Amniotic epithelial cell (primary cell): ENCODE measurements at regions not wholly inside any gene's neighbourhood (a gene's known extent, or its start where the extent isn't known, plus 50 kb on each side); places are given as distances from the start of the nearest gene placed in this dataset.
"Not testable (repeated sequence)": the region's sequence is repeated elsewhere in the genome, so short reads cannot be mapped to it uniquely, and the experiment has no call there.

Source experiments
- DNase-seq: peaks from one replicate; pipeline ENCODE4 v3.0.0-alpha.2; 2010; ENCODE audit warnings: low read depth

DNA sequence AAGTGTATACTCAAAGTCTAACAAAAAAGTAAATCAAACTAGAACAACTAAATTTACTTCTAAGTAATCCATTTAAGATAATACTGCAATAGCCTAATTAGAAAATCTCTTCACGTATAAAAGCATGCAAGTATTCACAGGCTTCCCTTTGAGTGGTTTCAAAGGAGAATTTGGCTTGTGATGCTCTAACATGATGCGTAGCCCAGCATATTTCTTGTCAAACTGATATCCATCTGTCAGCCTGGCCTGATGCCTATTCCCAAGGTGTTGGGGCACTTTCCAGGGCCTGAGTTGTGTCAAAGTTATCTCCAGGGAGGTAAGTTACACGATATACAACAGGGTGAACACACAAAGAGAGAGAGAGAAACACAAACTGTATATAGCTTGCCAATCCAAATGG is 287.0 kb upstream of the MAGEB18 start:
- DNase-seq, result no peak

DNA sequence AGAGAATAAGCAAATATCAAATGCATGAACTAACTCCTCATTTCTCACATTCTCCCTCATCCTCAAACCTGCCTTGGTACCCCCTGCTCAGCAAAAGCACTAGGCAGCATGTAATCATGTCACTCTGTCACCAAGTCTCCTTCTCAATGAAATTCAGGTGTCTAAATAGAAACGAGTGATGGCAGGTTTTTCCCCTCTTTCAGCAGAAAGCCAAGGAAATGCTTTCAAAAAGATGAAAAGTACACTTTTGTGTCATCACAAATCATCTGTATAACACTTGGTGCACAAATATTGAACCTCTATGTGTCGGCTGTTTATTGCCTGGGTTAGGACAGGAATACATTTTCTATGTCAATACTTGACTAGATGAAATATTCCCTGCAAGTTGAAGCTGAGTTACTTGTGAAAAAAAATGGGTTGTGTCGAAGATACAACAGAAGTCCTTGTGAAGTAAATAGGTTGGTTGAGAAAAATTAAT is 285.1 kb upstream of the MAGEB18 start:
- DNase-seq, result no peak

DNA sequence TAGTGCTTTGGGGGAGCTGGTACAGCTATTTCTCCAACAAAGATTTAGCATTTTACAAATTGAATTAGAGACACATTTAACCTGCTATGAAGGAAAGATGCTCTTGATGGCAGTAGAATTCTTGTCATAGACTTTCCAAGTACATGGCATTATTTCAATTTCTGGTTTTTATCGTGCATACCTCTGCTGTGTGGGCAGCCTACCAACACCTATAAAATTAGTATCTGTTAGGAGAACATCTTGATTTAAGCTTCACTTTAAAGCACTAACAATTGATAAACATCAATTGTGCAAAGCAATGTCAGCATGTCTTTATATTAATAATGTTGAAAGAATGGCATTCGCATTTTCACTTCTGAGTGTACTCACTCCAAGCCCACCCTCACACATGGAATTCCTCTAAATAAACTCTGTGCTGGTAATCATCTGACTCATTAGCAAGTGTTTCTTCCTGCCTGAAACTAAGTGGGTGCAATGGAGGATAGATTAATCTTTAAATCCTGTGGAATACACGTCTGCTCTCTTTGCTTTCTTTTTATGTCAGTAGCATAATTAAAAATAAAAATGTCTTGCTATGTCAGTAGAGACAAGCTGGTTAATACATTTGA is 279.8 kb upstream of the MAGEB18 start:
- DNase-seq, result no peak

DNA sequence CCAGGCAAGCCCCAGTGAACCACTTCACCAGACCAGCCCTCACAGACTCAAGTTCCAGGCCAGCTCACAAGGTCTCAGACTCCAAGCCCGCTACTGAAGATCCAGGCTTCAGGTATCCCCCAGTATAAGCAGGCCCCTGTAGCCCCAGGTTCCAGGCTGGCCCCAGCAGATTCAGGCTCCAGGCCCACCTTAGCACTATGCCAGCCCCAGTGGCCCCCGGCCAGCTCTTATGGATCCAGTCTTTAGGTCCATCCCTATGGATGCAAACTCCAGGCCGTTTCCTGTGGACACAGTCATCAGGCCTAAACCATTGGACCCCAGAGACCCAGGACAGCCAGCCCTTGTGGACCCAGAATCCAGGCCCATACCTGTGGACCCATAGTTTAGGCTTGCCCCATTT is 277.8 kb upstream of the MAGEB18 start:
- DNase-seq, result no peak

DNA sequence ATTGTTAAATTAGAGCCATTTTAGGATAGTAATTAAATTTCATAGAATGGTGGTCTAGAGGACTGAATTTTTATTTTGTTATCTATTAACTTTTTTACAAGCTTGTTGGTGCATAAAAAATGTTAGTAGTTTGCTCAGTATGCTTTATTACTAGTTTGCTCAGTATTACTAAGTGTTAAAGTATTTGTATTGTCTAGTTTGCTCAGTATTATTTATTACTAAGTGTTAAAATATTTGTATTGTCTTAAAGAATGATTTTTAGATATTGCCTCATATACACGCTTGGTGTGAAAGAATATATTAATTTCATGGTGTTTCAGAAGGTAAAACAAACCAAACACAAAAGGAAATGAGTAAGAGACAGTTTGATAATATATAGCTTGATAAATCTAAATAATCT is 268.4 kb upstream of the MAGEB18 start:
- DNase-seq, result no peak

DNA sequence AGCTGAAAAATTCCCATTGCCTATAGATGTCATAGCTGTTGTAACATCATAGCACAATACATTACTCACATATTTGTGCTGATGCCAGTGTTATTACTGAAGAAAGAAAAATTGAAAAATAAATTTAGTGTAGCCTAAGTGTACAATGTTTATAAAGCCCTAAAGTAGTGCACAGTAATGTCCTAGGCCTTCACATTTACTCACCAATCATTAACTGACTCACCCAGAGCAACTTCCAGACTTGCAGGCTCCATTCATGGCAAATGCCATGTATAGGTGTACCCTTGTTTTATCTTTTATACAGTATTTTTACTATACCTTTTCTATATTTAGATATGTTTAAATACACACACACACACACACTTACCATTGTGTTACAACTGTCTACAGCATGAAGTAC is 265.4 kb upstream of the MAGEB18 start:
- no peak for DNase-seq

DNA sequence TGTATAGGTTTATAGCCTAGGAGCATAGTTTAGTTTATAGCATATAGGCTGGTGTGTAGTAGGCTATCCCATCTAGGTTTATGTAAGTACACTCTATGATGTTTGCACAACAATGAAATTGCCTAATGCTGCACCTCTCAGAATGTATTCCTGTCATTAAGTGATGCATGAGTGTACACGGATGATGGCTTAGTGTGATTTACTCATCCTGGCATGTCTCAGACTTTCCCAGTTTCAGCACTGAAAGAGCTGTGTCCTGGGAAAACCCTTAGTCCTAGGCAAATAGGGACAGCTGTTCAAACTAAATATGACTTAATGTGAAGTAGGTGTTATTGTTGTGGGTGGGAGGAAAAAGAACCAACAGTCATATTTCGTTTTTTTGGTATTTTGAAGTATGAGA is 264.9 kb upstream of the MAGEB18 start:
- peak; percentile 50 for DNase-seq

DNA sequence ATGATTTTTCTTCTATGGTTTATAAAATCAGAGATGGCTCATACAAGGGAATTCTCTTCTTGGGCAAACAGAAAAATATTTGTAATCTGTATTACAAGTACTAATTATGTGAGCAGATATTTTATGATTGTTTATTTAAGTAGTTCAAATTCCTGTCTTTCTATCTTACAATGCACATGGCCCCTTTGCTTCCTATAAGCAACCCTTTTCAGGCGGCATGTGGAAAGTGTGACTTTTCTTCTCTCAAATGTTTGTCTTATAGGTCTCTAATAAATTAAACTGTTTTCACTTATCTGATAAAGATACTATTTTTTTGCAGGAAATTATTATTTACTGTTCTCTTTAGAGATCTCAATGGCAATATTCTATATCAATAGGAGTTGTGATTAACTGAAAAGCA is 259.3 kb upstream of the MAGEB18 start:
- DNase-seq, result no peak

DNA sequence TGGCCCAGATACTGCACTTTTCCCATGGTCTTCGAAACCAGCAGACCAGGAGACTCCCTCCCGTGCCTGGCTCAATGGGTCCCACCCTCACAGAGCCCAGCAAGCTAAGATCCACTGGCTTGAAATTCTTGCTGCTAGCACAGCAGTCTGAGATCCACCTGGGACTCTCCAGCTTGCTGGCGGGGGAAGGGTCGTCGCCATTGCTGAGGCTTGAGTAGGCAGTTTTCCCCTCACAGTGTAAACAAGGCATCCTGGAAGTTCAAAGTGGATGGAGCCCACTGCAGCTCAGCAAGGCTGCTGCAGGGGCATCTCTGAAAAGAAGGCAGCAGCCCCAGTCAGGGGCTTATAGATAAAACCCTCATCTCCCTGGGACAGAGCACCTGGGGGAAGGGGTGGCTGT is 255.6 kb upstream of the MAGEB18 start:
- not testable (repeated sequence) for DNase-seq

DNA sequence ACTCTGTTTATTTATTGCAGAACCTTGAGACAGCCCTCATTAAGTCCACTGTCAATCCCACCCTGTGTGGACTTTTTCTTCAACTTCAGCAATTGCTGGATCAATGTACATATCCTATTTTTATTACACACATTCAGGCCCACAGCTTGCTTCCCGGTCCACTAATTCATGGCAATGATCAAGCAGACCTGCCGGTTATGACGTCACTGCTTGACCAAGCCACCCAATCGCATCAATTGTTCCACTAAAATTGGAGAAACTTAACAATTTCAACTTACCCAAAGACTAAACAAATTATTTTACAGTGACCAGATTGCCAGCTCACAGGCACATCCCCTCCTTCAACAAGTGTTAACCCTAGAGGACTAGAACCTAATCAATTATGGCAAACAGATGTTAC is 240.4 kb upstream of the MAGEB18 start:
- no peak for DNase-seq

DNA sequence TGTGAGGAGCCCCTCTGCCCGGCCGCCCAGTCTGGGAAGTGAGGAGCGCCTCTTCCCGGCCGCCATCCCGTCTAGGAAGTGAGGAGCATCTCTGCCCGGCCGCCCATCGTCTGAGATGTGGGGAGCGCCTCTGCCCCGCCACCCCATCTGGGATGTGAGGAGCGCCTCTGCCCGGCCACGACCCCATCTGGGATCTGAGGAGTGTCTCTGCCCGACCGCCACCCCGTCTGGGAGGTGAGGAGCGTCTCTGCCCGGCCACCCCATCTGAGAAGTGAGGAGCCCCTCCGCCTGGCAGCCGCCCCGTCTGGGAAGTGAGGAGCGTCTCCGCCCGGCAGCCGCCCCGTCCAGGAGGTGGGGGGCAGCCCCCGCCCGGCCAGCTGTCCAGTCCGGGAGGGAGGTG is 232.4 kb upstream of the MAGEB18 start:
- not testable (repeated sequence) for DNase-seq

DNA sequence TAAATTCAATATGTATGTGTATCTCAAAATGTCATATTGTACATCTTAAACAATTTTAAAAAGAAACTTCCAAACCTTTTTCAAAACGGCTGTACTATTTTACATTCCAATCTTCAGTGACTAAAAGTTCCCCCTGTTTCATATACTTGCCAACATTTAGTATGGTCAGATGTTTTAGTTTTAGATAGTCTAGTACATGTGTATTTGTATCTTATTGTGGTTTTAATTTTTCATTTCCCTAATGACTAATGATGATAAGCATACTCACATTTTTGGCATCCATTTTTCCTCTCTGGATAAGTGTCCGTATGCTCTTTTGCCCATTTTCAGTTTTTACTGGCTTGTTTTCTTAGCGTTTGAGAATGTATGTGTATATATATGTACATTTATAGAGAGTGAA is 212.2 kb upstream of the MAGEB18 start:
- peak; percentile 0 for DNase-seq

DNA sequence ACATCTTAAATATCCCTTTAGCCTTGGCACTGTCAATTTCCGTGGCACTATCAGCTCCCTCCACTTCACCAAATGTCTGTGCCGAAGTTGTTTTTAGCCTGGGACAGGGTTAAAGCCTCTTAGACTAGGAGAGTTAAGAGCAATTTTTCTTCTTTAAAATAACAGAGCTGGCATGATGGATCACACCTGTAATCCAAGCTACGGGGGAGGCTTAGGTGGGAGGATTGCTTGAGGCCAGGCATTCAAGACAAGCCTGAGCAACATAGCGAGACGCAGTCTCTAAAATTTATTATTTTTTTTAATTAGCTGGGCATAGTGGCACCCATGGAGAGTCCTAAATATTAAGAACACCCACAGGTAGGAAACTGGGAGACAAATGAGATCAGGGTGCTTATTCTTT is 209.8 kb upstream of the MAGEB18 start:
- no peak for DNase-seq

DNA sequence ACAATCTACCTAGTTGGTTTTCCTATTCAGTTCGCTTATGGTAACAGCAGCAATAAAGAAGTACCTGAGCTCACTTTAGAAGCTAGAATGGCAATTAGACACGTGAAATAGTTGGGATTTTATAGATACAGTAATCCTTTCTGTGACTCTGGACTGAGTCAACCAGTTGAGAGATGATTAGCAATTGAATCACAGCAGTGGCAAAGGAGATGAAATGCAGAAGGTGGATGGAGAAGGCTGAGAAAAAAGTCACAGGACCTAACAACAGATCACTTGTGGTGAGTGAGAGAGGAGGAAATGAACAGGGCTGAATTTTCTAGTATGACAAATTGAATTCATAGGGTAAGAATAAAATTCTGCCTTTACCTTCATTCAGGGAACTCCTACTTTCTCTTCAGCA is 197.1 kb upstream of the MAGEB18 start:
- peak; percentile 0 for DNase-seq

DNA sequence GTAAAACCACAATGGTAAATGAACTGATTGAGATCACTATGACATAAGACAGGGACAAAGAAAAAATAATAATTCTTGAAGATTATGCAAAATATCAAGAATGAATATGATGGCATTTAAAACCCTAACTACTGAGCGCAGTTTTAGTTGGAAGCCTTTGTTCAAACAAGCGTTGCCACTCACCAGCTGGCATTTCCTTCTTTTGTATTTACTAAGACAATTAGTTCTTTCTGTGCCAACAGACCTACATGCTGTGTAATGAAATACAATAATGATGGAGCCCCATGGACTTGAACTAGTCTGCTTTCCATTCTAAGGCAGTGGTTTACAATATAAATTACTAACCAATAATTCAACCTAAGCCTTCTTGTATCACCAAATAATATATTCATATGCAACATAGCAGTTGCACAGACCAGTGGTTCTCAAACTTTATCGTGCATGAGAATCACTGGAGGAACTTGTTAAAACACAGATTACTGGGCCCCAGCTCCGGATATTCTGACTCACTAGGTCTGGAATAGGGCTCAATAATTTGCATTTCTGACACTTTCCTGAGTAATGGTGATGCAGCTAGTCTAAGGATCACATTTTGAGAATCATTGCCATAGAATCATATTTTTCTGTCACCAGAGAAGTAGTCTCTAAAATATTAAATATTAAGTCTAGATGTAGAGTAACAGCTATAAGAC is 196.4 kb upstream of the MAGEB18 start:
- DNase-seq, result no peak

DNA sequence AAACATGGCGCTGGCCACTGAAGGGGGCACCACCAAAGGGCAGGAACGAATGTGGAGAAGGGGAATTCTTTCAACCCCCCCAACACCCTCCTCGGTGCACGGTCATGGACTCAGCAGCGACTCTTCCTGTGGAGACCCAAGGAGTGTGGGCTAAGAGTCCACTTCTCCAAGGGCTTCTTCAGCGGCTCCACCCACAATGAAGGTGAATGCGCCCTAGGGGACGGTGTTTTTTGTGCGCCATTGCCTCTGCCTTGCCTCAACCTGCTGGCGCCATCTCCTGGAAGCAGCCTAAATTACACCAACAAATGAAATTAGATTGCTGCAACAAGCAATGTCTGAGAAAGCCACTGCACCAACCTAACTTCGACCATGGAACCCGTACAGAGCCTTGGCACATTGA is 169.2 kb upstream of the MAGEB18 start:
- DNase-seq, result peak; percentile 7

DNA sequence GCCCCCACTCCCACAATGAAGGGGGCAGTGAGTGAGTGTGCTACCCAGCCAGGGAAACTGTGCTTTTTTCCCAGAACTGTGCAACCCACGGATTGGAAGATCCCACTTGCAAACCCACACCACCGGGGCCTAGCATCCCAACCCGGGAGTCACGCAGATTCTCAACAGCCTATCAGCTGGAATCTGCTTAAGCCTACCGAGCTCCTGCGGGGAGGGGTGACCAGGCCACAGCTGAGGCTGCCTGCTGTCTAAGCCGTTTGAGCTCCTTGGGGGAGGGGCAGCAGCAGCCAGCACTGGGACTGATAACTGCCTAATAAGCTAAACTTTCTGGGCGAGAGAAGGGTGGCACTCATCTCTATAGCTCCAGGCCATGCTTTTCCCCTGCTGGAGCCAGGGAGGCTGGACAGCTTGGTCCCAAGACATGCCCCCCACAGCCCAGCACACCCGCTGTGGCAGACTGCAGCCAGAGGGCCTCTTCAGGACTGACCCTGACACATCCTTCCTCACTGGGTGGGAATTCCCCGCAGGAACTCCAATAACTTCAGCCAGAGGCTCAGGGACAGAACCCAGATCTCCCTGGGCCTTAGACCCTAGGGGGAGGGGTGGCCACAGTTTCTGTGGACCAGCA is 161.3 kb upstream of the MAGEB18 start:
- no peak for DNase-seq

DNA sequence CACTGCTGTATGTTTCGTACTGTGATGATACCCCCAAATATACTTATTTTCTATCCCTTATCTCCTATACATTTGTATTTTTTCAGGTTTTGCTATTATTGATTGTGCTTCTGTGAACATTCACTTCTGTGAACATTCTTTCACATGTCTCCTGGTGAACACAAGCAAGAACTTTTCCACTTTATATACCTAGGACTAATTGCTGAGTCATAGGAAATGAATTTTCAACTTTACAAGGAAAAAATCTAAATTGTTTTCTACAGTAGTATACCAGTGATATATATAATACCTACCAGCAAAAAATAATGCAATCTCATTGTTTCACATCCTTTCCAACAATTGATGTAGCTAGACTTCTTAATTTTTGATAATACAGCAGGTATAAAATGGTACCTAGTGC is 139.5 kb upstream of the MAGEB18 start:
- DNase-seq, result no peak

DNA sequence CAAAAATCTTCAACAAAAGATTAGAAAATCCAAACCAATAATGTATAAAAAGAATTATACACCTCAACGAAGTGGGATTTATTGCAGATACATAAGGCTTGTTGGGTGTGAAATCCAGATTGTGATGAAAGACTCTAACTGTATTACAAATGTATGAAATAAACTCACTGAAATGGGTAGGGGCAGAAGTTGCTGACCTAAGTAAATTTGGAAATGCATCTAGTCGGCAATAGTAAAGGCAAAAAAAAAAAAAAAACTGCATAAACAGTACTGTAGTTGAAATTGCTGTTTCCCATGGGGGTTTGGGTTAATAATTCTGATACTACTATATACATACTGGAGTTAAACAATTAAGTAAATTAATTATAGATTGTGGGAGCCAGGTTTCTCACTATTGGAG is 130.7 kb upstream of the MAGEB18 start:
- DNase-seq, result no peak

DNA sequence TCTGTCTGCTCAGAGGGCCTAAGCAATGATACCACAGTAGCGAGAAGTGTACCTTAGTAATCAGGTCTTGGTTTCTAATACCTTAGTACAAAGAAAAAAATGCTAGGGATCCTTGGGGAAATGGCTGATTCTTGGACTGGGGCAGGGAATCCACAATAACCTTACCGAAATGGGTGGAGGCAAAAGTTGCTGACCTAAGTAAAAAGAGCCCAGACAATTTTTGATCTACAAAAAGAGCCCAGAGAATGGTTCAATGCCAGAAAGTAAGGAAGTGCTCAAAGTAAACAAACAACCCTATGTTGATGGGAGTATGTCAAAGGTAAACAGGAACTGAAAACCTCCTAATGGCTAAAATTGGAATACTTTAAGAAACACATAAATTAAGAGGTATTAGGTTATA is 130.1 kb upstream of the MAGEB18 start:
- no peak for DNase-seq

DNA sequence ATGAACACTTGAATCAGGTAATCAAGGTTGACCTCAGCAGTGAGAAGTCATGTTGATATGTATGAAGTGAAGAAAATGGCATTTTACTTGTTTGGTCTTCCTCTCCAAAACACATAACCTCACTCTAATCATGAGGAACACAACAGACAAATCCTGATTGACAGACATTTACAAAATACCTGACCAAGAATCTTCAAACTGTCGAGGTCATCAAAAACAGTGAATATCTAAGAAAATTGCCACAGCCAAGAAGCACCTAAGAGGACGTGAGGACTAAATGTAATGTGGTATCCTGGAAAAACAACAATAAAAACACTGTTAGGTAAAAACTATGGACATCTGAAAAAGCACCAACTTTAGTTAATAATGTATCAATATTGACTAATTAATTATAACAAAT is 129.5 kb upstream of the MAGEB18 start:
- DNase-seq, result no peak

DNA sequence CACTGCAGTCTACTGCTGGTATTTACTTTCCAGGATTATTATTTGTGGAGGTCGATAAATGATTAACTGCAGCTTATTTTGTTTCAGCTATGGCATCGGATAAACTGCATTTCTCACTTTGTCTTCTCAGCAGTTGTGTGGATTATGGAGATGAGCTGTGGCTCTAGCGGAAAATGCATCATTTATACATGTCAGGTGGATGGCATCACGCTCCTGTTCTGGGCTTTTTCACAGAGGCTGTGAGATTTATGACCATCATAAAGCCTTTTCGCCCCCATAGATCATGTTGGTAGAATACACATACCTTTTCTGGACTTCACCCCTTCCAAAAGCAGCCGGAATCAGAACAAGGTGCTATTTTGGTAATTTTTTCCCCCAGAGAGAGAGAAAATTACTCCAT is 118.8 kb upstream of the MAGEB18 start:
- DNase-seq, result no peak

DNA sequence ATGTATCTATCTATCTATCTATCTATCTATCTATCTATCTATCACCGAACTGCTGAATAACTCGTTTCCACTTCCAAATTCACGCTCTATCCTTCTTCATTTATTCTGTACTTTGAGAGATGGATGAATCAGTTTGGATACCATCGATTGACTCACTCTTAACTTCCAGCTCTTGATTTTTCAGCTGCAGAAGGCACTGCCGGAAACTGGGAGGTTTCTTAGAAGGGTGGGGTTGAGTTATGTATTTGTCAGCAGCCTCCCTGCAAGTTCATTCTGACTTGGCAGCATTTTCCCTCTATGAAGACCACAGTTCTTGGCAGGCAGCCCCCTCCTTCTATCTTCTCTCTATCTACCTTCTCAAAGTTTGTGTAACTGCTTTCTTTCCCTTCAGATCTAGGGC is 112.0 kb upstream of the MAGEB18 start:
- no peak for DNase-seq
